H7 (cell line): ENCODE measurements at regions not wholly inside any gene's neighbourhood (a gene's known extent, or its start where the extent isn't known, plus 50 kb on each side); places are given as distances from the start of the nearest gene placed in this dataset.
A peak's percentile ranks its signal among the peaks of the same experiment; 100 is the strongest.
"Not testable (repeated sequence)": the region's sequence is repeated elsewhere in the genome, so short reads cannot be mapped to it uniquely, and the experiment has no call there.

ENCODE experiments used
- DNase-seq: peaks from one replicate; pipeline ENCODE4 v3.0.0; 2012
- H3K27me3 ChIP-seq: 2 replicates; pipeline ENCODE4 v1.6.0; 2011; ENCODE audit warnings: mild to moderate bottlenecking, low read length; ENCODE audit not compliant: control insufficient read depth, insufficient read depth
- H3K36me3 ChIP-seq: replicated peaks from 2 replicates; pipeline ENCODE4 v1.5.1; 2011; ENCODE audit warnings: low read length; ENCODE audit not compliant: control insufficient read depth, insufficient read depth
- H3K4me3 ChIP-seq: 2 replicates; pipeline ENCODE4 v1.5.1; 2011; ENCODE audit warnings: low read depth, mild to moderate bottlenecking, control low read depth, low read length, moderate library complexity; ENCODE audit not compliant: insufficient read depth

DNA sequence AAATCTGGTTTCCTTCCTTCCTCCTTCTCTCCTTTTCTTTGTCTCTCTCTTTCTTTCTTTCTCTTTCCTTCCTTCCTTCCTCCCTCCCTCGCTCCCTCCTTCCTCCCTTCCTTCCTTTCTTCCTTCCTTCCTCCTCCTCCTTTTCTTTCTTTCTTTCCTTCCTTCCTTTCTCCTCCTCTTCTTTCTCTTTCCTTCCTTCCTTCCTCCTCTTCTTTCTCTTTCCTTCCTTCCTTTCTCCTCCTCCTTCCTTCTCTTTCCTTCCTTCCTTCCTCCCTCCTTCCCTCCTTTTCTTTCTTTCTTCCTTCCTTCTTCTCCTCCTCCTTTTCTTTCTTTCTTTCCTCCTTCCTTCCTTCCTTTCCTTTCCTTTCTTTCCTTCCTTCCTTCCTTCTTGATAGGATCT lies 61.2 kb downstream of the VIP start:
- H3K4me3 ChIP-seq, result no peak overlapping the region
- no peak for DNase-seq
- H3K36me3 ChIP-seq, result no peaks in the 10 kb centered on the region

DNA sequence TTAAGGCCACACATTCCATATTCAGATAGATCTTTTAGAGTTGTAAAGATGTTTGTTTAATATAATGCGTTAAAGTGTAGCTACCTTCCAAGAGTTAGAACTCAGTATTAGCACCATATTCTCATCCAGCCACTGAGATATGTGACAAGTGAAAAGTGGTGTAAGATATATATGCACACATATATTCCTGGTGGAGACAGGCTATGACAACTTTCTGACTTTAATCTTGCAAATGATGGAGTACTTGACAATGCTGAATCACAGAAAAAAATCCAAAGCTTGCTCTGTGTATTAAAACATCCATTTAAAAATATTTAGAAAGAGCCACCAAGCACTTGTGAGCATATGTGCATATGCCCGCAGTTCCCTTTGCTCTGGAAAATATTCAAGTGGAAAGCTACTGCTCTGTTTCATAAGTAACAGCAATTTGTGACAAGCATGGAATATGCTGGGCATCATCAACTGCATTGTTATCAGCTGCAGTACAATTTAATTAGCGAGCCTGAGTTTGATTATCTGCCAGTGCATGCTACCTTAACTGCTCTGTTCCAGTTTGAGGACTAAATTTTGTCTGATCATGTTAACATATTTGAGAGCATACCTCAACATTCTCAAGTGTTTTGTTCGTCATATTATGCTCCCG lies 64.8 kb downstream of the VIP start:
- H3K27me3 ChIP-seq, result no peaks in the 10 kb centered on the region
- H3K36me3 ChIP-seq, result no peaks in the 10 kb centered on the region
- DNase-seq, result no peak
- H3K4me3 ChIP-seq, result no peak overlapping the region

More for the DNA sequence above, 61.2 kb downstream of the VIP start:
- no peaks in the 10 kb centered on the region for H3K27me3 ChIP-seq

GRCh38 chr6:152816055-152816454 lies 65.5 kb downstream of the VIP start:
- DNase-seq, result no peak
- Histone ChIP-seq H3K36me3 (no peaks in the 10 kb centered on the region), H3K27me3 (no peaks in the 10 kb centered on the region)

GRCh38 chr6:152821525-152821924 lies 70.9 kb downstream of the VIP start:
- peak; percentile 32 for DNase-seq
- H3K4me3 ChIP-seq, result no peak overlapping the region

More at GRCh38 chr6:152816055-152816454, 65.5 kb downstream of the VIP start:
- no peak overlapping the region for H3K4me3 ChIP-seq

GRCh38 chr6:152824666-152825065 lies 74.1 kb downstream of the VIP start:
- no peaks in the 10 kb centered on the region for H3K36me3 ChIP-seq
- H3K4me3 ChIP-seq, result no peak overlapping the region
- DNase-seq, result no peak
- no peaks in the 10 kb centered on the region for H3K27me3 ChIP-seq

More at GRCh38 chr6:152821525-152821924, 70.9 kb downstream of the VIP start:
- Histone ChIP-seq H3K27me3 (no peaks in the 10 kb centered on the region), H3K36me3 (no peaks in the 10 kb centered on the region)

DNA sequence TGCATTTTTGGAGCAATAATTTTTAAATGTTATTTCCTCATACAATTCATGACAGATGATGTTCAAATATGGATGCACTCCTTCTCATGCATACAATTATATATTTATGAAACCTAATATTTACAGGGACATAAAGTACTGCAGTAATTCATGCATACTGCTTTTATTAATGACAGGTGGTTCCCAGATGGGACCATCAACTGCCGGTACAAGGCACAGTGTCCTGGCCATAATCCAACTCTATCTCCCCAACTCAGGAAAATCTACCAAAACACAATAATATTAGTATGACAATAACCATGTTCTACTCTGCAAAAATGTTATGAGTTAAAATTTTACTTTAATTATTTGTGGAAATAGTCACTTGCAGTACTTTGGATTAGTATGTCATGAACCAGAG lies 77.8 kb downstream of the VIP start:
- Histone ChIP-seq H3K36me3 (no peaks in the 10 kb centered on the region), H3K27me3 (no peaks in the 10 kb centered on the region), H3K4me3 (no peak overlapping the region)
- no peak for DNase-seq

DNA sequence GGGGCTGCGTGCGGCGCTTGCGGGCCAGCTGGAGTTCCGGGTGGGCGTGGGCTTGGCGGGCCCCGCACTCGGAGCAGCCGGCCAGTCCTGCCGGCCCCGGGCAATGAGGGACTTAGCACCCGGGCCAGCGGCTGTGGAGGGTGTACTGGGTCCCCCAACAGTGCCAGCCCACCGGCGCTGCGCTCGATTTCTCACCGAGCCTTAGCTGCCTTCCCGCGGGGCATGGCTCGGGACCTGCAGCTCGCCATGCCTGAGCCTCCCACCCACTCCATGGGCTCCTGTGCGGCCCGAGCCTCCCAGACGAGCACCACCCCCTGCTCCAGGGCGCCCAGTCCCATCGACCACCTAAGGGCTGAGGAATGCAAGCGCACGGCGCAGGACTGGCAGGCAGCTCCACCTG lies 83.8 kb downstream of the VIP start:
- DNase-seq, H3K4me3 ChIP-seq, H3K36me3 ChIP-seq, H3K27me3 ChIP-seq: not testable (repeated sequence)

- DNase-seq, result peak; percentile 18
- Histone ChIP-seq H3K36me3 (no peaks in the 10 kb centered on the region), H3K4me3 (no peak overlapping the region), H3K27me3 (no peaks in the 10 kb centered on the region)
Observed at GRCh38 chr6:152836523-152836922, 85.9 kb downstream of the VIP start.

- no peak for DNase-seq
- no peak overlapping the region for H3K4me3 ChIP-seq
- H3K27me3 ChIP-seq, result no peaks in the 10 kb centered on the region
- H3K36me3 ChIP-seq, result no peaks in the 10 kb centered on the region
Observed at GRCh38 chr6:152845421-152845820, 94.8 kb downstream of the VIP start.

DNA sequence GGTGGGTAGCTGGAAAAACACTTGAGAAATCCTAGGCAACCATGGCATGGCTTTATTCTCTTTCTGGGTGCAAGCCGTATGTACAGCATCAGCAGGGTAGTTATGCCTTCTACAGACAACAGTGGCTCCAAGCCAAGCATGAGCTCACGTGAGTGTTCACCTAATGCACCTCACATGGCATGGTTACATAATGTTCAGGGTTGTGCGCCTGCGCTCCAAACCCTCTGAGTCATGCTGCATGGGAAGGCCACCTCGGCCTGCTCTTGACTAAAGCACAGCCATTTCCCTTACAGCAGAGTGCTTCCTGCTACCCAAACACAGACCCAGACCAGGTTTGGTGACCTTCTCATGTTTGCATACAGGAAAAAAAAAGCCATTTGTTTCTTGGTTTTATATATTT lies 96.2 kb downstream of the VIP start:
- no peaks in the 10 kb centered on the region for H3K36me3 ChIP-seq
- no peak overlapping the region for H3K4me3 ChIP-seq
- DNase-seq, result no peak

GRCh38 chr6:152848919-152849318 lies 98.3 kb downstream of the VIP start:
- no peaks in the 10 kb centered on the region for H3K27me3 ChIP-seq
- H3K4me3 ChIP-seq, result no peak overlapping the region
- H3K36me3 ChIP-seq, result no peaks in the 10 kb centered on the region
- no peak for DNase-seq

More for the DNA sequence above, 96.2 kb downstream of the VIP start:
- H3K27me3 ChIP-seq, result no peaks in the 10 kb centered on the region

DNA sequence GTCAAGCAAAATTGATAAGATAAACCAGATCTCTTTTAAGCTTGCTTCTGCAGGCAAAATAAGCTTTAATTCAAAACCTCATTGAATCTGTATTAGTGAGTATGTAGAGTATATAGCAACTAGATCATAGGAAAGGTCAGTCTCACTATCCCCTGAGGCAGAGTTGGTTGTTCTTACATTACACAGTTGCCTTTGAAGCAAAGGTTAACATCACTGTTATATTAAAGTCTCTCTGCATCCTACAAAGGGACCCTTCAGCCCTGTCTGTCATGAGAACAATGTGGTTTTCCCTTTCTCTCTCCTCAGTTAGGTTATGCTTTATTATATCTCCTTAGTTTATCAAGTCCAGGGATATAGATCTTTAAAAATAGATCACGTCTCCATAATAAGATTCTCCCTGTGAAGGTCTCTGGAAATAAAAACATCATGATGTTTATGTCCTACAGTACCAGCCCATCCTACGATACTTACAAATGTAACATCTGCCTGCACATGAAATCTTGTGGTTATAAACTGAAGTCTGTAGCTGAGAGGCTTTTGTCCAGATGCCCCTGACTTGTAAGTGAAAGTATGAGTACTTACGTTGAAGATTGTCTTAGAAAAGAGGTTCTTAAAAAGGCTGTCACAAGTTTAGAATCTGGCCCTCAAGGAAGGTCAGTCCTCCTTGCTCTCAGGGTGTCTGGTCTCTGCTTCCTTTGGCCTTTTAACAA lies 103.6 kb downstream of the VIP start:
- no peaks in the 10 kb centered on the region for H3K36me3 ChIP-seq
- no peak for DNase-seq

DNA sequence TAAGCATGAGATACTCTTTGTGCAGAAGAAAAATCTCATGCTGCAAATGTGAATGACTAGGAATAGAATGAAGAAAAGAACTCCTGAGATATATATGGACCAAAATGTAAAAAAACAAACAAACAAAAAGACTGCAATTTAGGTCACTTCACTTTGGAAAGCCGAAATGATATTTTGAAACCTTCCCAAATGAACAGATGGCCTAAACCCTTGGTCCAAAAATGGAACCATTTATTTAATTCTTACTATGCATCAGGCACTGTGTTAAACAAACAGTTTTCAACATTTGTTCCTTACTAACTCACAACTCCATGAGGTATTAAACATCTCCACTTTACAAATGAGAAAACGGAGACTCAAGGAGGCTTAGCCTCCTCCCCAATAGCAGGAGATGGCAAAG lies 107.5 kb downstream of the VIP start:
- Histone ChIP-seq H3K36me3 (no peaks in the 10 kb centered on the region), H3K4me3 (no peak overlapping the region), H3K27me3 (no peaks in the 10 kb centered on the region)
- DNase-seq, result no peak

More for the DNA sequence above, 103.6 kb downstream of the VIP start:
- Histone ChIP-seq H3K4me3 (no peak overlapping the region), H3K27me3 (no peaks in the 10 kb centered on the region)

DNA sequence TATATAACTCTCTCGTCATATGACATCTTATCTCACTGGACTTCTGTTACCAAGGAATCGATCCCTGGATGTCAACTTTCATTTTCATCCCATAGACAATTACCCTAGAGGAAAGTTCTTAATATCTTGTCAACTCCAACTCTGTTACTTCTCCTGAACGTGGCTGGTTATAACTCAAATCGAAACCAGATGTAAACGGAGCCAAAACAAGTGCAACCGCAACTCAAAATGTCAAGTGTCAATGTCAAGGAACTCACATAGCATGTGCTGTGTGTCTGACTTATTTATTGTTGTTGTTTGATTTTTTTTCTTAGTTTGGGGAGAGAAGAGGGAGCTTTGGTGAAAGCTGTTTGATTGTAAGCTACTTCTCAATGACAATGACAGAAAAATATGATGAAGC lies 108.6 kb downstream of the VIP start:
- DNase-seq, result no peak
- Histone ChIP-seq H3K27me3 (no peaks in the 10 kb centered on the region), H3K36me3 (no peaks in the 10 kb centered on the region), H3K4me3 (no peak overlapping the region)

- Histone ChIP-seq H3K27me3 (no peaks in the 10 kb centered on the region), H3K4me3 (no peak overlapping the region), H3K36me3 (no peaks in the 10 kb centered on the region)
- DNase-seq, result peak; percentile 19
Observed at GRCh38 chr6:152863618-152864326, 113.2 kb downstream of the VIP start.
